GM12878 (cell line): ENCODE measurements at regions not wholly inside any gene's neighbourhood (a gene's known extent, or its start where the extent isn't known, plus 50 kb on each side); places are given as distances from the start of the nearest gene placed in this dataset.

ENCODE experiments used
- ATAC-seq: fragments of 200-7000 bp; cut with Tn5 transposase; 3 replicates; pipeline ENCODE4 v1.9.1; 2020; ENCODE audit warnings: mild to moderate bottlenecking, moderate library complexity
- BruUV-seq: library from RNA; stranded (reverse); fragments of 400-500 nt; replicated peaks from 2 replicates; lab custom pipeline; 2021; lab: Mats Ljungman, UMichigan
- CTCF ChIA-PET: fragments of 300-600 bp; sonication (Branson Sonifier 250); formaldehyde crosslinking; extraction: SDS; loops from one replicate; lab custom pipeline; 2021; ENCODE audit warnings: inconsistent platforms; lab: Yijun Ruan, JAX
- POLR2A ChIA-PET: fragments of 350-600 bp; formaldehyde crosslinking; extraction: SDS; loops from one replicate; lab custom pipeline; 2021; ENCODE audit warnings: inconsistent platforms; lab: Charles Lee
- RAD21 ChIA-PET: fragments of 300-600 bp; sonication (Branson Sonifier 250); formaldehyde crosslinking; loops from one replicate; lab custom pipeline; 2023; ENCODE audit warnings: antibody characterized with exemption; ENCODE audit not compliant: unreplicated experiment; lab: Charles Lee
- SMC1A ChIA-PET: fragments of 300-600 bp; sonication (Branson Sonifier 250); formaldehyde crosslinking; loops from one replicate; lab custom pipeline; 2023; ENCODE audit not compliant: unreplicated experiment, uncharacterized antibody; lab: Charles Lee
- DNase-seq: peaks from one replicate; pipeline ENCODE4 v3.0.0-alpha.2; 2011; ENCODE audit warnings: low read depth, low spot score
- FAIRE-seq: peaks from 3 replicates; lab custom pipeline; 2011; peaks lifted over from hg19 to GRCh38; lab: Jason Lieb, UNC
- H2AFZ ChIP-seq: 2 replicates; pipeline ENCODE4 v1.6.0; 2011; ENCODE audit warnings: low read depth, low read length, control low read depth; ENCODE audit not compliant: control insufficient read depth
- H3K27ac ChIP-seq: 2 replicates; pipeline ENCODE4 v1.5.1; 2011; ENCODE audit warnings: control low read depth; ENCODE audit not compliant: control insufficient read depth, insufficient read depth
- H3K27me3 ChIP-seq, 2 experiments: replicated peaks in 1 of 2; 2 replicates each; pipeline versions ENCODE4 v1.6.0 to v1.6.1; 2011; ENCODE audit warnings: low read length in 1 of 2; ENCODE audit not compliant: control insufficient read depth in 2 of 2, insufficient read depth in 2 of 2
- H3K36me3 ChIP-seq, 2 experiments: 2 replicates each; pipeline ENCODE4 v1.5.1; 2011; ENCODE audit warnings: low read length in 1 of 2; ENCODE audit not compliant: control insufficient read depth in 2 of 2, insufficient read depth in 2 of 2
- H3K4me1 ChIP-seq: 2 replicates; pipeline ENCODE4 v1.6.1; 2011; ENCODE audit warnings: mild to moderate bottlenecking, low read length, moderate library complexity, mixed read lengths; ENCODE audit not compliant: control insufficient read depth, insufficient read depth
- H3K4me2 ChIP-seq: 2 replicates; pipeline ENCODE4 v1.6.0; 2011; ENCODE audit warnings: control low read depth; ENCODE audit not compliant: control insufficient read depth, insufficient read depth
- H3K4me3 ChIP-seq: fragments of 200-600 bp; sonication (generic); 2 replicates; pipeline ENCODE4 v1.5.1; 2016
- H3K79me2 ChIP-seq: 2 replicates; pipeline ENCODE4 v1.6.0; 2011; ENCODE audit warnings: low read length; ENCODE audit not compliant: control insufficient read depth, insufficient read depth
- H3K9ac ChIP-seq: 2 replicates; pipeline ENCODE4 v1.8.0; 2011; ENCODE audit warnings: low read length, control low read depth, mixed read lengths; ENCODE audit not compliant: control insufficient read depth, insufficient read depth
- H3K9me3 ChIP-seq: replicated peaks from 3 replicates; pipeline ENCODE4 v1.5.1; 2011; ENCODE audit warnings: mild to moderate bottlenecking, low read length; ENCODE audit not compliant: control insufficient read depth, insufficient read depth
- H4K20me1 ChIP-seq: 2 replicates; pipeline ENCODE4 v1.6.0; 2011; ENCODE audit not compliant: control insufficient read depth, insufficient read depth
- CHD4 ChIP-seq: fragments of 200-600 bp; sonication (generic); IDR thresholded peaks from 2 replicates; pipeline ENCODE4 v1.6.1; 2016; ENCODE audit warnings: mild to moderate bottlenecking
- CREB1 ChIP-seq: IDR thresholded peaks from 2 replicates; pipeline ENCODE4 v1.6.1; 2012; ENCODE audit warnings: low read depth, mild to moderate bottlenecking, inconsistent platforms
- EED ChIP-seq: sonication (generic); IDR thresholded peaks from 2 replicates; pipeline ENCODE4 v1.6.1; 2016; ENCODE audit warnings: antibody characterized with exemption, low read depth
- EGR1 ChIP-seq, 2 experiments: IDR thresholded peaks; 1 replicate in 1 of 2; 2 replicates in 1 of 2; pipeline ENCODE4 v1.6.1; 2011 to 2012; ENCODE audit warnings: low read depth in 2 of 2, low read length in 2 of 2, borderline replicate concordance in 1 of 2, mild to moderate bottlenecking in 1 of 2, moderate library complexity in 1 of 2
- EZH2 ChIP-seq: IDR thresholded peaks from 2 replicates; pipeline ENCODE4 v1.6.1; 2012; ENCODE audit warnings: low read depth, mild to moderate bottlenecking, control low read depth, inconsistent platforms, low read length, borderline replicate concordance; ENCODE audit not compliant: control insufficient read depth
- GABPA ChIP-seq: IDR thresholded peaks from 2 replicates; pipeline ENCODE4 v1.6.1; 2014; ENCODE audit warnings: antibody characterized with exemption, low read depth, mild to moderate bottlenecking, inconsistent platforms
- IRF4 ChIP-seq: IDR thresholded peaks from 2 replicates; pipeline ENCODE4 v1.6.1; 2011; ENCODE audit warnings: low read depth, low read length
- MTA3 ChIP-seq: IDR thresholded peaks from 2 replicates; pipeline ENCODE4 v1.6.1; 2012; ENCODE audit warnings: low read length, inconsistent platforms, borderline replicate concordance
- MXI1 ChIP-seq: fragments of 150-350 bp; IDR thresholded peaks from 2 replicates; pipeline ENCODE4 v1.6.1; 2011; ENCODE audit warnings: low read depth, mild to moderate bottlenecking, inconsistent platforms, low read length, improper control_type of control experiment
- POLR2A ChIP-seq: IDR thresholded peaks from 2 replicates; pipeline ENCODE4 v1.6.1; 2011; ENCODE audit warnings: low read depth, mild to moderate bottlenecking, low read length
- SMC3 ChIP-seq: IDR thresholded peaks from 2 replicates; pipeline ENCODE4 v1.6.1; 2011; ENCODE audit warnings: low read length, improper control_type of control experiment, borderline replicate concordance
- ZNF384 ChIP-seq: IDR thresholded peaks from 2 replicates; pipeline ENCODE4 v1.6.1; 2012; ENCODE audit warnings: low read depth, mild to moderate bottlenecking, low read length, improper control_type of control experiment, borderline replicate concordance
- in situ Hi-C: fragments of 300-500 bp; cut with MboI; formaldehyde crosslinking; loops from 9 replicates; pipeline ENCODE4 v1.14.3; 2018; ENCODE audit warnings: mixed read lengths
- intact Hi-C: fragments of 100-400 bp; cut with micrococcal nuclease; formaldehyde crosslinking; loops from one replicate; pipeline ENCODE4 v1.14.2; 2022; ENCODE audit not compliant: unreplicated experiment
- TF ChIP-seq, protein P1 (sequence below): fragments of 450-650 bp; formaldehyde crosslinking; IDR thresholded peaks from 2 replicates; pipeline ENCODE4 v1.5.0; 2022; ENCODE audit warnings: mild to moderate bottlenecking, missing genetic modification characterization
- TF ChIP-seq, protein P2 (sequence below): fragments of 450-650 bp; formaldehyde crosslinking; IDR thresholded peaks from 2 replicates; pipeline ENCODE4 v1.4.0; 2022; ENCODE audit warnings: mild to moderate bottlenecking, moderate library complexity
- TF ChIP-seq, protein P3 (sequence below): IDR thresholded peaks from 2 replicates; pipeline ENCODE4 v1.6.1; 2011; ENCODE audit warnings: low read depth, low read length, improper control_type of control experiment, borderline replicate concordance
- TF ChIP-seq, protein P4 (sequence below): fragments of 450-650 bp; IDR thresholded peaks from 2 replicates; pipeline ENCODE4 v1.6.1; 2017; ENCODE audit warnings: antibody characterized with exemption, mild to moderate bottlenecking, moderate library complexity

DNA sequence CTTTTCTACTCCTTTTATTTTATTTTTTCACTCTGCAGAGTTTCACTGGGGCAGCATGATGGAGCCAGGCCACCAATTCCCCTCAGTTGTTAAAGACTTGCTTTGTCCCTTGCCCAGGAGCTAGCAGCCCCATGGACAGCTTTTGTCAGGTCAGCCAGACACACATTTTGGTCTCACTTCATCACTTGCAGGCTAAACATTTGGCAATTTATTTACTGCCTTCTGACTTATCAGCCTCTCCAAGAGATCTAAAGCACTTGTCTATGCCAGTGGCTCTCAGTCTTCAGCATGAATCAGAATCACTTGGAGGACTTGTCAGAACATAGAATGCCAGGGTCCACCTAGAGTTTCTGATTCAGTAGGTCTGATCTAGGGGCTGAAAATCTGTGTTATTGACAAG lies 66.4 kb upstream of the GDF10 start:
- Histone ChIP-seq H3K9me3 (no peaks in the 10 kb centered on the region), H3K79me2 (no peaks in the 10 kb centered on the region), H3K4me3 (no peak overlapping the region), H3K27me3 (no peaks in the 10 kb centered on the region), H4K20me1 (no peaks in the 10 kb centered on the region), H3K4me2 (no peak overlapping the region), H3K36me3 (no peaks in the 10 kb centered on the region), H2AFZ (no peak overlapping the region), H3K4me1 (no peaks in the 10 kb centered on the region), H3K9ac (no peak overlapping the region), H3K27ac (no peak overlapping the region)
- in situ Hi-C loops = no loop called here
- DNase-seq = no peak
- FAIRE-seq = no peak
- ChIA-PET POLR2A (no interaction called here), CTCF (no interaction called here), SMC1A (interaction anchor here (0.7 kb wide), 1 partner anchor 17 kb away, joined by 3 read pairs; no protein-coding TSS in a partner anchor), RAD21 (no interaction called here)
- no TSS peak for BruUV-seq
- intact Hi-C loops = no loop called here
- ATAC-seq = no peak
- TF ChIP-seq CHD4 (no peak), GABPA (no peak), SMC3 (no peak), IRF4 (no peak), ZNF384 (no peak), EED (no peak), POLR2A (no peak), EGR1 (IDR thresholded peaks at IDR 0.05; ENCODE audit: borderline replicate concordance in 1 of 2, low read depth in 2 of 2, low read length in 2 of 2) (no peak), MTA3 (no peak), MXI1 (no peak), CREB1 (no peak), EZH2 (no peak)
- TF ChIP-seq, protein P1, sequence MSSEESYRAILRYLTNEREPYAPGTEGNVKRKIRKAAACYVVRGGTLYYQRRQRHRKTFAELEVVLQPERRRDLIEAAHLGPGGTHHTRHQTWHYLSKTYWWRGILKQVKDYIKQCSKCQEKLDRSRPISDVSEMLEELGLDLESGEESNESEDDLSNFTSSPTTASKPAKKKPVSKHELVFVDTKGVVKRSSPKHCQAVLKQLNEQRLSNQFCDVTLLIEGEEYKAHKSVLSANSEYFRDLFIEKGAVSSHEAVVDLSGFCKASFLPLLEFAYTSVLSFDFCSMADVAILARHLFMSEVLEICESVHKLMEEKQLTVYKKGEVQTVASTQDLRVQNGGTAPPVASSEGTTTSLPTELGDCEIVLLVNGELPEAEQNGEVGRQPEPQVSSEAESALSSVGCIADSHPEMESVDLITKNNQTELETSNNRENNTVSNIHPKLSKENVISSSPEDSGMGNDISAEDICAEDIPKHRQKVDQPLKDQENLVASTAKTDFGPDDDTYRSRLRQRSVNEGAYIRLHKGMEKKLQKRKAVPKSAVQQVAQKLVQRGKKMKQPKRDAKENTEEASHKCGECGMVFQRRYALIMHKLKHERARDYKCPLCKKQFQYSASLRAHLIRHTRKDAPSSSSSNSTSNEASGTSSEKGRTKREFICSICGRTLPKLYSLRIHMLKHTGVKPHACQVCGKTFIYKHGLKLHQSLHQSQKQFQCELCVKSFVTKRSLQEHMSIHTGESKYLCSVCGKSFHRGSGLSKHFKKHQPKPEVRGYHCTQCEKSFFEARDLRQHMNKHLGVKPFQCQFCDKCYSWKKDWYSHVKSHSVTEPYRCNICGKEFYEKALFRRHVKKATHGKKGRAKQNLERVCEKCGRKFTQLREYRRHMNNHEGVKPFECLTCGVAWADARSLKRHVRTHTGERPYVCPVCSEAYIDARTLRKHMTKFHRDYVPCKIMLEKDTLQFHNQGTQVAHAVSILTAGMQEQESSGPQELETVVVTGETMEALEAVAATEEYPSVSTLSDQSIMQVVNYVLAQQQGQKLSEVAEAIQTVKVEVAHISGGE (CRISPR knock-in tag) = no peak
- TF ChIP-seq, protein P2, sequence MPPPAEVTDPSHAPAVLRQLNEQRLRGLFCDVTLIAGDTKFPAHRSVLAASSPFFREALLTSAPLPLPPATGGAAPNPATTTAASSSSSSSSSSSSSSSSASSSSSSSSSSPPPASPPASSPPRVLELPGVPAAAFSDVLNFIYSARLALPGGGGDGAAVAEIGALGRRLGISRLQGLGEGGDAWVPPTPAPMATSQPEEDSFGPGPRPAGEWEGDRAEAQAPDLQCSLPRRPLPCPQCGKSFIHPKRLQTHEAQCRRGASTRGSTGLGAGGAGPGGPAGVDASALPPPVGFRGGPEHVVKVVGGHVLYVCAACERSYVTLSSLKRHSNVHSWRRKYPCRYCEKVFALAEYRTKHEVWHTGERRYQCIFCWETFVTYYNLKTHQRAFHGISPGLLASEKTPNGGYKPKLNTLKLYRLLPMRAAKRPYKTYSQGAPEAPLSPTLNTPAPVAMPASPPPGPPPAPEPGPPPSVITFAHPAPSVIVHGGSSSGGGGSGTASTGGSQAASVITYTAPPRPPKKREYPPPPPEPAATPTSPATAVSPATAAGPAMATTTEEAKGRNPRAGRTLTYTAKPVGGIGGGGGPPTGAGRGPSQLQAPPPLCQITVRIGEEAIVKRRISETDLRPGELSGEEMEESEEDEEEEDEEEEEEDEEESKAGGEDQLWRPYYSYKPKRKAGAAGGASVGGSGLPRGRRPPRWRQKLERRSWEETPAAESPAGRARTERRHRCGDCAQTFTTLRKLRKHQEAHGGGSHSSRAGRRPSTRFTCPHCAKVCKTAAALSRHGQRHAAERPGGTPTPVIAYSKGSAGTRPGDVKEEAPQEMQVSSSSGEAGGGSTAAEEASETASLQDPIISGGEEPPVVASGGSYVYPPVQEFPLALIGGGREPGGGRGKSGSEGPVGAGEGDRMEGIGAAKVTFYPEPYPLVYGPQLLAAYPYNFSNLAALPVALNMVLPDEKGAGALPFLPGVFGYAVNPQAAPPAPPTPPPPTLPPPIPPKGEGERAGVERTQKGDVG (CRISPR knock-in tag) = no peak
- TF ChIP-seq, protein P3, sequence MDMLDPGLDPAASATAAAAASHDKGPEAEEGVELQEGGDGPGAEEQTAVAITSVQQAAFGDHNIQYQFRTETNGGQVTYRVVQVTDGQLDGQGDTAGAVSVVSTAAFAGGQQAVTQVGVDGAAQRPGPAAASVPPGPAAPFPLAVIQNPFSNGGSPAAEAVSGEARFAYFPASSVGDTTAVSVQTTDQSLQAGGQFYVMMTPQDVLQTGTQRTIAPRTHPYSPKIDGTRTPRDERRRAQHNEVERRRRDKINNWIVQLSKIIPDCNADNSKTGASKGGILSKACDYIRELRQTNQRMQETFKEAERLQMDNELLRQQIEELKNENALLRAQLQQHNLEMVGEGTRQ = no peak
- TF ChIP-seq, protein P4, sequence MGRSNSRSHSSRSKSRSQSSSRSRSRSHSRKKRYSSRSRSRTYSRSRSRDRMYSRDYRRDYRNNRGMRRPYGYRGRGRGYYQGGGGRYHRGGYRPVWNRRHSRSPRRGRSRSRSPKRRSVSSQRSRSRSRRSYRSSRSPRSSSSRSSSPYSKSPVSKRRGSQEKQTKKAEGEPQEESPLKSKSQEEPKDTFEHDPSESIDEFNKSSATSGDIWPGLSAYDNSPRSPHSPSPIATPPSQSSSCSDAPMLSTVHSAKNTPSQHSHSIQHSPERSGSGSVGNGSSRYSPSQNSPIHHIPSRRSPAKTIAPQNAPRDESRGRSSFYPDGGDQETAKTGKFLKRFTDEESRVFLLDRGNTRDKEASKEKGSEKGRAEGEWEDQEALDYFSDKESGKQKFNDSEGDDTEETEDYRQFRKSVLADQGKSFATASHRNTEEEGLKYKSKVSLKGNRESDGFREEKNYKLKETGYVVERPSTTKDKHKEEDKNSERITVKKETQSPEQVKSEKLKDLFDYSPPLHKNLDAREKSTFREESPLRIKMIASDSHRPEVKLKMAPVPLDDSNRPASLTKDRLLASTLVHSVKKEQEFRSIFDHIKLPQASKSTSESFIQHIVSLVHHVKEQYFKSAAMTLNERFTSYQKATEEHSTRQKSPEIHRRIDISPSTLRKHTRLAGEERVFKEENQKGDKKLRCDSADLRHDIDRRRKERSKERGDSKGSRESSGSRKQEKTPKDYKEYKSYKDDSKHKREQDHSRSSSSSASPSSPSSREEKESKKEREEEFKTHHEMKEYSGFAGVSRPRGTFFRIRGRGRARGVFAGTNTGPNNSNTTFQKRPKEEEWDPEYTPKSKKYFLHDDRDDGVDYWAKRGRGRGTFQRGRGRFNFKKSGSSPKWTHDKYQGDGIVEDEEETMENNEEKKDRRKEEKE = no peak
